HG03045 (cell line): ENCODE measurements at regions not wholly inside any gene's neighbourhood (a gene's known extent, or its start where the extent isn't known, plus 50 kb on each side); places are given as distances from the start of the nearest gene placed in this dataset.

ENCODE experiments used
- ATAC-seq: cut with Tn5 transposase; IDR thresholded peaks from one replicate; pipeline ENCODE4 v1.9.1; 2021; ENCODE audit warnings: mild to moderate bottlenecking, moderate library complexity; ENCODE audit not compliant: unreplicated experiment

- ATAC-seq = no peak
Measured at GRCh38 chr6:126280287-126280686, 59.6 kb upstream of the CENPW start.

- ATAC-seq = no peak
Measured at GRCh38 chr6:126285871-126286365, 54.0 kb upstream of the CENPW start.
